H7 (cell line): ENCODE measurements at regions not wholly inside any gene's neighbourhood (a gene's known extent, or its start where the extent isn't known, plus 50 kb on each side); places are given as distances from the start of the nearest gene placed in this dataset.
"Not testable (repeated sequence)": the region's sequence is repeated elsewhere in the genome, so short reads cannot be mapped to it uniquely, and the experiment has no call there.

Experiments used
- DNase-seq: peaks from one replicate; pipeline ENCODE4 v3.0.0; 2012
- H3K27me3 ChIP-seq: 2 replicates; pipeline ENCODE4 v1.6.0; 2011; ENCODE audit warnings: mild to moderate bottlenecking, low read length; ENCODE audit not compliant: control insufficient read depth, insufficient read depth
- H3K36me3 ChIP-seq: replicated peaks from 2 replicates; pipeline ENCODE4 v1.5.1; 2011; ENCODE audit warnings: low read length; ENCODE audit not compliant: control insufficient read depth, insufficient read depth
- H3K4me3 ChIP-seq: 2 replicates; pipeline ENCODE4 v1.5.1; 2011; ENCODE audit warnings: low read depth, mild to moderate bottlenecking, control low read depth, low read length, moderate library complexity; ENCODE audit not compliant: insufficient read depth

DNA sequence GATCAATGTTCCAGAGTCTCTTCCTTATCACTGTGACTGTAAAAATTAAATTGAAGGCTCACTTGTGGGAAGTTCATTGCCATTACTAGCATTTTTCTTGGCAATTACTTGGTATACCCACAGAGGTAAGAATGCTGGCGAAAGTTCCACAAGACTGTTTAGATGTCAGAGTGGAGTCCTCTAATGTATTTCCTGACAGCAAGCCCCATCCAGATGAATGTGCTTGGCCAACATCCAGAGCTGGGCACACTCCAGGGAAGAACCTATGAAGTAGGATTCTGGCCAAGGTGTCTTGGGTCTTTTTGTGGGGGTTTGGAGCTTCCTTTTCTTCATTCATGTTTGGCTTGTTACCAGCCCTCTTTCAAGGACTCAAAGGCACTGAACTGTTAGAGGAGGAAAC, 473.6 kb downstream of the DMAC1 start:
- Histone ChIP-seq H3K36me3 (no peaks in the 10 kb centered on the region), H3K27me3 (no peaks in the 10 kb centered on the region), H3K4me3 (no peak overlapping the region)
- no peak for DNase-seq

DNA sequence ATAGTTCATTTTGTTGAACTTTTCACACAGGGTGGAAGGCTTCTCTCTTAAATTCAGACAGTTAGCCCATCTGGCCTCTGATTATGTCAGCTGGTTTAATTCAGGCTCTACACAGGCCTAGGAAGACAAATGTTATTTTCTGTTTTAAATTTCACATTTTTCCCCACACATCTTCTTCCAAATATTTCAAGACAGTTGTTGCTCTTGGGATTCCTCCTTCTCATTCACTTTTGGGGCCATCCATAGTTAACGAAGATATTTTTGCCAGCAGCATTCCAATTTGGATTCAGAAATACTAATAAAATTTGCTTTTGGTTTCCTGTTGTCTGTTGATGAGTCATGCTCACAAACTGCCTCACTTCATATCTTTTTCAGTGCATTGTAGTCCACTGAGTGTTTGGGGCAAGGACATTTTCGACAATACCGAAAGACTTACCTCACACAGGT, 475.4 kb downstream of the DMAC1 start:
- Histone ChIP-seq H3K4me3 (no peak overlapping the region), H3K36me3 (no peaks in the 10 kb centered on the region), H3K27me3 (no peaks in the 10 kb centered on the region)
- DNase-seq: no peak

DNA sequence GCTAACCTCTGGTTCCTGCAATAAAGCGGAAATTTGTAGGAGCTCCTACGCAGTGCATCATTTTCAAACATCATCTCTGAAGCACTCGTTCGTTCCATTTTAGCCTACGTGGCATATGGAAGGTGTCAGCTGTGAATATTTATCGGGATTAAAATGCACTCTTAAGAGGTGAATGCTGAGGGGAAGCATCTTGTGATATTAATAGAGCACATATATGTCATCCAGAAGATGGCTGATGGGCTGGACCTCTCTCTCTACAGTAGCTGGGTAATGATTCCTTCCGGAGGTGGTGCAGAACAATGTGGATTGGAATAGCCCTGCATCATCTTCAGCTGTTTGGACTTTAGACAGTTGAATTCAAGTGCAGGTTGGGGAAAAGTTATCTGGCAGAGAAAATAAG, 478.7 kb downstream of the DMAC1 start:
- H3K27me3 ChIP-seq: no peaks in the 10 kb centered on the region
- no peak for DNase-seq

DNA sequence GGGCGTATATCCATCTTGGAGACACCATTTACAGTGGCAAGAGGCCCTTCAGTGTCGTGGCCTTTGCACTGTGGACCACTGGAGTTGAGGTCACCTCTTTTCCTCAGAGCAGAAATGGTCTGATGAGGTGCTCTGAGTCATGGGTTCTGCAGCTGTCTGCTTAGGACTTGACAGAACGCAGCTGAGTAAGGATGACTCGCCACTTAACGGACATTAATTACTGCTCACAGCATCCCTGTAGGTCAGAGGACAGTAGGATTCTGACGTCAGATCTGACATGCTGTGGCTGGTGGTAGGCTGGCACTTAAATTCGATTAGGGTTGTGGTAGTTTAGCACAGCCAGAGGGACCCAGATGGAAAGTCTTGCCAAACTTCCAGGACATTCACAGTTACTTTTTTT, 479.4 kb downstream of the DMAC1 start:
- H3K36me3 ChIP-seq: no peaks in the 10 kb centered on the region
- H3K4me3 ChIP-seq: no peak overlapping the region
- no peaks in the 10 kb centered on the region for H3K27me3 ChIP-seq
- DNase-seq: no peak

More for the DNA sequence above, 478.7 kb downstream of the DMAC1 start:
- Histone ChIP-seq H3K36me3 (no peaks in the 10 kb centered on the region), H3K4me3 (no peak overlapping the region)

DNA sequence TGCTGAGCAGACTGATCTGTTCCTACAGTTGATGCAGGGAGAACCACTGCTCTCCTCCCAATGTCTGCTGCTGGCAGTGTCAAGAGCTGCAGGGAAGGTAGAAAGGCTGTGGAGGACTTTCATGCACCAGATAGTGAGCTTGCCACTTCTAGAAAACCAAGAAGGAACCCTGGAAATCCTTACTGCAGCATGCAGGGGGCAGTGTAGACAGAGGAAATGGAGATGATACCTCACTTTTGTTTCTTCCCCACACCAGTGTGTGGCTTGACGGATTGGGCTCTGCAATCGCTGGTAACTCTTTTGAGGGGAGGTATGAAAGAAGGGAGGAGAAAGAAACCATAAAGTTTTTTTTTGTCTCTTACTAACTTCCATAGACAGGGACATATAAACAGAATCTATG, 480.7 kb downstream of the DMAC1 start:
- Histone ChIP-seq H3K27me3 (no peaks in the 10 kb centered on the region), H3K4me3 (no peak overlapping the region), H3K36me3 (no peaks in the 10 kb centered on the region)
- peak; percentile 13 for DNase-seq

DNA sequence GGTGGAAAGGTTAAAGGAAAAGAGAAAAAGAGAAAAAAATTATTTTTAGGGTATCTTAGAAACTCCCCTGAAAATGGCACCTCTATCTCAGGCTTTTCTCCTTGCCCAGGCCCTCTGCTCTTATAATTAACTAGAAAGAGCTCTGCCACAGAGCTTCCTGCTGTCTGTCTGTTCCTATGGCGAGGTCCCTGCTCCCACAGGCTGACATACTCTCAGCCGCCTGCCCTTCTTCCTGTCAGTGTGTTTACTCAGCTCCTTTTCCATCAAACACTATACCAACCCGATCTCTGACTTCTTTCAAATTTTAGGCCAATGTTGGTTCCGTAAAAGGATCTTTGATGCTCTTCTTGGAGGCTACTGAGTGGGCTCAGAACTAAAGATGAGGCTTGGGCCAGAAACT, 482.6 kb downstream of the DMAC1 start:
- H3K27me3 ChIP-seq: no peaks in the 10 kb centered on the region
- H3K4me3 ChIP-seq: no peak overlapping the region
- DNase-seq: no peak
- H3K36me3 ChIP-seq: no peaks in the 10 kb centered on the region

DNA sequence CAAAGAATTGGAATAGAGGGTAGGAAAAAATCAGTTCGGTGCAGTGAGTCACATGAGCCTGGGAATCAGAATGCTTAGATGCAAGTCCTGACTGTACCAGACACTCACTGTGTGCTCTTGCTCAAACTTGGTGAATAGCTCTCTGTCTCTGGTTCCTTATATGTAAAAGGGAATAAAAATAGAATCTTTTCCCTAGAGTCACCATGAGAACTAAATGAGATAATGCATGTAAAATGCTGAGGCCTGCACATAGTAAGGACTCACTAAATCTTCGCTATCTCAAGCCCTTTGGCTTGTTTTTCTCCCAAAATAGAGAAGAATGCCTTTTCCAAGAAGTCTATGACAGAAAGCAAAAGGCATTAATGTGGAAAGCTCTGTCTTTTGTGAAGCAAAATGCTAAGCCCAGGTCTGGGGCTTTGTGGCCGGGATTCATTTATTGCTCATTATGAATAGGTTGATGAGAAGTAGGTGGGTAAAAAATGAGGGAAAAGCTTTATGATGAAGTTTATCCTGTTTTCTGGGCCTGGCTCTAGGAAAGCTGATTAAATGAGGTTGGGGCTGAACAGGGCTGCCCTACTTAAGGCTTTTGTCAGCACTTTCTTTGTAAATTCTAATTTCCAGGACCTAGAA, 483.3 kb downstream of the DMAC1 start:
- no peak for DNase-seq
- no peaks in the 10 kb centered on the region for H3K27me3 ChIP-seq
- no peaks in the 10 kb centered on the region for H3K36me3 ChIP-seq
- no peak overlapping the region for H3K4me3 ChIP-seq

DNA sequence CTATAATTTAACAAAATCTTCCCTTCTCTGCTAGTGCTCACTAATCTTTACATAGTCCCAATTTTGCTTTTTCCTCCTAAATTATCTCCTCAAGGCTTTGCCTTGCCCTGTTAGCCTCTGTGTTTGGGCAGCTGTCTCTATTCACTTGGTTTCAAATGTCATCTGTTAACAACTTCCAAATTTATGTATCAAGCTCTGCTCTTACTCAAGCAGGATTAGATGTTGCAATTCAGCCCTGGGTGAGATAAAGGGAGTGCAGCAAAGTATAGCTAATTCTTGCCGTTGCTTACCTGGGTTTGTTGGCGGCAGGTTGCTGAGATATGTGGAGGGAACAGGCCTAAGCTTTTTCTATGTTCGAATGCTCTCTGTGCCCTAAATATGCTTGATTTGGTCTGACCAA, 483.8 kb downstream of the DMAC1 start:
- Histone ChIP-seq H3K36me3 (no peaks in the 10 kb centered on the region), H3K27me3 (no peaks in the 10 kb centered on the region), H3K4me3 (no peak overlapping the region)
- no peak for DNase-seq

DNA sequence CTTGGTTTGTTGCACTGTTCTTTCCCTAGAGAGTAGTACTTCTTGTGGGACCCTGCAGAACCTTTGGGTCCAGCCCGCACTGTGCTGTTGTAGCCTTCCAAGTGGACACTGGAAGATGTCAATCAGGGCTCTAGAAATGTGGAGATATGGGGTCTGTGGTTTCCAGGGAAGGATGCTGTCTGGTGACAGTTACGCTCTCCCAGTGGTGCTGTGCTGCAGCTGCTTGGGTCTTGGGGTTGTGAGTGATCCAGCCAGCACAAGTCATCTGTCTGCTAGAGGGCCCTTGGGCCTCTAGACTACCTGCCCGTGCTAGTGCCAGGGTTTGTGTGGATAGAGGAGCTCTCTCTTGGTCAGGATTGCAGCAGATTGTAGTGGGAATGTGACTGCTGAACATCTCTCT, 484.5 kb downstream of the DMAC1 start:
- no peaks in the 10 kb centered on the region for H3K36me3 ChIP-seq
- no peak overlapping the region for H3K4me3 ChIP-seq
- DNase-seq: no peak
- no peaks in the 10 kb centered on the region for H3K27me3 ChIP-seq

DNA sequence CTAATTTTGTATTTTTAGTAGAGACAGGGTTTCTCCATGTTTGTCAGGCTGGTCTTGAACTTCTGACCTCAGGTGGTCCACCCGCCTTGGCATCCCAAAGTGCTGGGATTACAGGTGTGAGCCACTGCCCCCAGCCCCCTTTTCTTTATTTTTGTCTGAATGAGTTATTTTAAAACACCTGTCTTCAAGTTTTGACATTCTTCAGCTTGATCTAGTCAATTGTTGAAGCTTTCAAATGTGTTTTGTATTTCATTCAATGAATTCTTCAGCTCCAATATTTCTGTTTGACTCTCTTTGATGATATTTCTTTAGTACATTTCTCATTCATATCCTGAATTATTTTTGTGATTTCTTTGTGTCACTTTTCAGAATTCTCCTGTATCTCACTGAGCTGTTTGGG, 486.2 kb downstream of the DMAC1 start:
- Histone ChIP-seq H3K4me3 (no peak overlapping the region), H3K27me3 (no peaks in the 10 kb centered on the region), H3K36me3 (no peaks in the 10 kb centered on the region)
- no peak for DNase-seq

DNA sequence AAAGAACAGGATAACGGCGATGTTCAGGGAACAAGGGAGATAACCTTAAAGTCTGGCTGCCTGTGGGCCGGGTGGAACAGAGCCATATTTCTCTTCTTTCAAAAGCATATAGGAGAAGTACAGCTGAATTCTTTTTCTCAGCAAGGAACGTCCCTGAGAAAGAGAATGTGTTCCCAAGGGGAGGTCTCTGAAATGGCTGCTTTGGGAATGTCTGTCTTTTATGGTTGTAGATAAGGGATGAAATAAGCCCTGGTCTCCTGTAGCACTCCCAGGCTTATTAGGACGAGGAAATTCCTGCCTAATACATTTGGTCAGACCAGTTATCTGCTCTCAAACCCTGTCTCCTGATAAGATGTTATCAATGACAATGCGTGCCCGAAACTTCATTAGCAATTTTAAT, 490.5 kb downstream of the DMAC1 start:
- not testable (repeated sequence) for DNase-seq, H3K27me3 ChIP-seq, H3K4me3 ChIP-seq, H3K36me3 ChIP-seq

DNA sequence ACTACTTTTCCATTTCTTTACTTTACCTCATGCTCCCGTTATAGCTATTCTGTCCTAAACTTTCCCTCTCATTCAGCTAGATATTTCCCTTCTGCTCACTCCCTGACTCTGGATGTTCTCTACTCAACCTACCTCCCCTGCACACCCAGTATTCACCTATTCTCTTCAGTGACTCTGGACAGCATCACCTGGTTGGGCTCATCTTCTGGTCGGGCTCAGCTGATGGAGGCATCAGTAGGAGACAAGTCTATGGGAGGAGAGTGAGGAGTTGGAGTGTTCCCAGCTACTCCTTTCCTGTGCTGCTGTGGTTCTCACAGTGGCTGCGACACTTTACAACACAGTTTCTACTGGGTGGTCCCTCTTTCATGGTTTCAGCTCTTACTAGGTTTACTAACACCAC, 493.9 kb downstream of the DMAC1 start:
- H3K27me3 ChIP-seq: no peaks in the 10 kb centered on the region
- no peaks in the 10 kb centered on the region for H3K36me3 ChIP-seq
- no peak overlapping the region for H3K4me3 ChIP-seq
- no peak for DNase-seq

DNA sequence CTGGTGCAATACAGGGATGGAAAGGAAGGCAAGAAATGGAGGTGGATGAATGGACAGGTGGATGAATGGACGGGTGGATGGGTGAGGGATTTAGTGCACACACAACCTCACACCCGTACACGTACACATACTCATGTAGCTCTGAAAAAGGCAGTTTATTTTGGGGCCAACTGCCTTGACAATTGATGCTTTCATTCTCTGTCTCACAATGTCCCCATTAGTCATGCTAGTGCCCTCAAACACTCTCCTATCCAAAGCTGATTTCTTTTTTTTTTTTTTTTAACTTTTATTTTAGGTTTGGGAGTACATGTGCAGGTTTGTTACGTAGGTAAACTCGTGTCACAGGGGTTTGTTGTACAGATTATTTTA, 495.0 kb downstream of the DMAC1 start:
- no peak for DNase-seq
- no peak overlapping the region for H3K4me3 ChIP-seq
- no peaks in the 10 kb centered on the region for H3K27me3 ChIP-seq
- no peaks in the 10 kb centered on the region for H3K36me3 ChIP-seq

DNA sequence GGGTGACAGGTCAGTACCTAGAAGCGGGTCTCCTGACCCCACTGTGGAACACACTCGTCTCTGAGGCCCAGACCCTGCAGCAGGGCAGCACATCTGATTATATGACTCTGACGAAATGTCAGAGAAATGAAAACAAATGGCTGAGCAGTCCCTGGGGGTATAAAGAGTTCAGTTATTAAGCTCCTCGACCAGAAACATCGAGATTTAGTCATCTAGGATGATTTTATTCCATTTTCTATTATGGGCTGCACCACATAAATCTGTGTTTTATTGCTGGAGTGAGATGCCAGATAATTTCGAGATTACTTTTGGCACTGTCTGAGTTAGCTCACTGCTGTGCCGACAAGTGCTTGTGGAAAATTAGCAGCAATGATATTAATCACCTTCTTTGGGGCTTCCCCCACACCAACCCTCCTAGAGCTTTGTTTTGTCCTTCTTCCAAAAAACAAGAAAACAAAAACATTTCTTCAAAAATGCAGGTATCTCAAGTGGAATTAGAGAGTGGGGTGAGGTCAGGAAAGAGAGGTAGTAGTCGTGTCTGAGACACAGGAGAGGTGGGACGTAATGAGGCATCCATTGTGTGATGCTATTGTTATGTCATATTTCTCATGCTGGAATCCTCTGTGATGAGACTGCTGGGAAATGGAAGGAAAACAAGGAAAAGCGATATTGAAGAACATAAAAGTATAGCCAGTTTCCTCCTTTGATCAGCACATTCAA, 495.5 kb downstream of the DMAC1 start:
- no peak overlapping the region for H3K4me3 ChIP-seq
- no peaks in the 10 kb centered on the region for H3K36me3 ChIP-seq
- no peaks in the 10 kb centered on the region for H3K27me3 ChIP-seq
- no peak for DNase-seq

DNA sequence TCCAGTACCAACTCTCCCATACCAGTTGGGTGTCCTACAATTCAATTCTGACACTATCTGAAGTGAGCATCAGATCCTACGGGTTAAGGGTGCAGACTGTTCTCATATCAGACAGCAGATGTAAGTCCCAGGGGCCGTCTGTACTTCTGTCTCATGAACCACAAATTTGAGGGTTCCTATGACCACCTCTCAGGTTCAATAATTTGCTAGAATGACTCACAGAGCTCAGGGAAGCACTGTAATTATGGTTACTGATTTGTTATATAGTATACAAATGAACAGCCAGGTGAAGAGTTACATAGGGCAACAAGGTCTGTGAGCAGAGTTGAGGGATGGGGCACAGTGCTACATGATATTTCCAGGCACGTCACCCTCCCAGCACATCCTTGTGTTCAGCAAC, 499.1 kb downstream of the DMAC1 start:
- DNase-seq: no peak
- Histone ChIP-seq H3K4me3 (no peak overlapping the region), H3K27me3 (no peaks in the 10 kb centered on the region), H3K36me3 (no peaks in the 10 kb centered on the region)

DNA sequence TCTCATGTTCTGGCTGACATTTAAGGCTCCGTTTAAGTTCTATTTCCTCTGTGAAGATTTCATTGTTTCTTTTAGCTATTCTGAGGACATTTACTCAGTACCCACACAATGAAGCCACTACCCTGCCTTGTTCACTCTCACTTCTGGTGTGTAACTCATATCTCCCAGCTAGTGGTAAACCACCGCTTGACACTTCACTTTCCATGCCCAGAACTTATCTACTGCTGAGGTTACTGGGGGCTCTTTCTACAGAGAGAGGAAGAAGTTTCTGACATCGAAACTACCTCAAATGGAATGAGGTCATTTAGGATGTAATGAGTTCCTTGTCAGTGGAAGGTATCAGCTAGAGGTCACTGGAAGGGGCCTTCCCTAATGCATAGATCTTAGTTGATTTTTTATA, 501.5 kb downstream of the DMAC1 start:
- no peaks in the 10 kb centered on the region for H3K36me3 ChIP-seq
- H3K4me3 ChIP-seq: no peak overlapping the region
- no peak for DNase-seq
- H3K27me3 ChIP-seq: no peaks in the 10 kb centered on the region
